ENCODE measurements at regions not wholly inside any gene's neighbourhood (a gene's known extent, or its start where the extent isn't known, plus 50 kb on each side); places are given as distances from the start of the nearest gene placed in this dataset.
"Not testable (repeated sequence)": the region's sequence is repeated elsewhere in the genome, so short reads cannot be mapped to it uniquely, and the experiment has no call there.

DNA sequence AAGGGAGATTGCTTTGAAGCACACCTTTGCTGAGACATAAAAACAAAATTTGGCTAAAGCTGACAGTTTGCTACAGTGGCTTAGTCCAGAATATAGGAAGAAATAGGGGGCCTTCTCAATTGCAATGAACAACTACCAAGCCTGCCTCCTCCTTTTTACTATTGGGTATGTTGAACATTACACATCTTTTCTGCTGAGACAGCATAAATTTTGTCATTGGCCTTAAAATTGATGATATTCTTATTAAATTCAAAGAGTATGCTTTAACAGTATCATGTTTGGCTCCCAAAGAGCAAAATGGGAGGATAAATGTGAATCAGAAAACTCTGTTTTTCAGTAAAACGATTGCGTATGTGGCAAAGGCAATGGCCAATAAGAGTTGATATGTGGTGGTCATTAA, 721.9 kb upstream of the IGFBP7 start:
- no peak for DNase-seq

DNA sequence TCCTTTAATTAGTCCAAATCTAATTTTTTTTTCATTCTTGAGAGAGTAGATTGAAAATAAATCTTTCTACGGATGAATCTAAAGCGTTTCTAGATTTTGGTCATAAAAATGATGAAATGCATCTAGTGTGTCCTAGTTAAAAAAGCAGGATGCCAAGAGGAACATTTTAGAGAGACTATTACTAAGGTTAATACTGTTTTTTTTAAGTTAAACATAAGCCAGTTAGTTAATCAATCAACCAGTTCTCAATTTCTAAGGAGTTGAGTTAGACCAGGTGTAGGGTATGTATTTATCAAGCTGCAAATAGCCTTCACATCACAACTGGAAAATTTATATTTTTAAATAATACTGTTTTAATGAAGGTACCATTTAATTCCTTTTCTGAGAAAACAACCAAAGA, 679.5 kb upstream of the IGFBP7 start:
- DNase-seq, result no peak

DNA sequence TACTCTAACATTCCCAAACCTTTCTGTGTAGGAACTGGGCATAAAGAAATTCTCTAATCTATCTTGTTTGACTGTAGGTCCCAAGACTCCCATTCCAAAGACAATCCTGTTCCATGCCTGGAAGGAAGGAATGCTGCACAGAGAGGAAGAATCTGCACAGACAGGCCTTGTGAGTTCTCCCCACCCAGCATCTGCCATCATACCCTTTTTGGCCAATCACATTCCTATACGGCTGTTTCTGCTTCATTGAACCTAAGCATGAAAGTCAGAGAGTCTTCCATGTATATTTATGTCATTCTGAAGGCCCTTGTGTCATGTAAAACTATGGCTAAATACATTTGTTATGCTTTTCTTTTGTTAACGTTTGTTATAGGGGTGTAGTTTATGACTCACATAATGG, 667.7 kb upstream of the IGFBP7 start:
- no peak for DNase-seq

DNA sequence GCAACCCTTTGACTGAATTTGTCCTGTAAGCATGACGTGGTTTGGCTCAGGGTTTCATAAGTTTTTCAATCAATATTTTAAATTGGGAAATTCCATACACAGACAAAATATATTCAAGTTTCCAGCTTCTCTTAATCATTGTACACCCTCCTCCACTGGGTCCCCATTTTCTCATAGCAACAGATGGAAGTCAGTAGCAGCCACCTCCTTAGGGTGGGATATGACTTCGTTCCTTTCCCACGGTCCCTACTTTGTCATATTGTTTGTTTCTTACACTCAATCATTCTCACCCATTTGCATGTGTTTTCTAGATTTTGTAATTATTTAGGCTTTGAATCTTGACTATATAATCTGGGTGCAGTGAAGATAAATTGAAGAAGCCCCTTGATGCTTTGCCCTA, 664.5 kb upstream of the IGFBP7 start:
- DNase-seq, result no peak

DNA sequence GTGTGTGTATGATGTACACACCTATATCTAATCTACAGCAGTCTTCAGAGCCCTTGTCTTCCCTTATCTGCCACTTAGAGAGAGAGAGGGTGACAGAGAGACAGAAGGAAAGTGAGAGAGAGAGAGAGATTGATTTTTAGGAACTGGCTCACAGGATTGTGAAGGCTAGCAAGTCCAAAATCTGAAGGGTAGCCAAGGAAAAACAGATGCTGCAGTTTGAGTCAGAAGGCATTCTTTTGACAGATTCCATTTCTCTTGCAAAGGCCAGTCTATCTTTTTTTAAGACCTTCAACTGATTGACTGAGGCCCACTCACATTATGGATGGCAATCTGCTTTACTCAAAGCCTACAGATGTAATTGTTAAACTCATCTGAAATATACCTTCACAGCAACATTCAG, 664.0 kb upstream of the IGFBP7 start:
- DNase-seq, result no peak

DNA sequence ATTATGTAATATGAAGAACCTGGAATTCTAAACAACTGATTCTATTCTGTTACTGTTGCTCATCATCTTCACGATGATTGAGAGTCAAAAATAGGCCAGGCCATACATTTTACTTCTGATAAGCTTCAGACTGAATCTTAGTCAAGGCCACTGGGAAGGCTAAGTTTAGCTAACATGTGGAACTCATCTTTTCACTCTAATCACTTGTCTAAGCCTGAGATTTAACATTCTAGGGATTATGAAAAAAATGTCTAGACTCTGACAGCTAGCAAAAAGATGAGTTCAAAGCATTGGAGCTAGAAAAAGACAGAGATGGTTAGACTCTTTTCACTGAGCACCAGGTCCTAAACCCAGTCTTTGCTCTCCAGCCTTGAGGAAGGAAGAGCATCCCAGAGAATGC, 656.2 kb upstream of the IGFBP7 start:
- DNase-seq, result no peak

DNA sequence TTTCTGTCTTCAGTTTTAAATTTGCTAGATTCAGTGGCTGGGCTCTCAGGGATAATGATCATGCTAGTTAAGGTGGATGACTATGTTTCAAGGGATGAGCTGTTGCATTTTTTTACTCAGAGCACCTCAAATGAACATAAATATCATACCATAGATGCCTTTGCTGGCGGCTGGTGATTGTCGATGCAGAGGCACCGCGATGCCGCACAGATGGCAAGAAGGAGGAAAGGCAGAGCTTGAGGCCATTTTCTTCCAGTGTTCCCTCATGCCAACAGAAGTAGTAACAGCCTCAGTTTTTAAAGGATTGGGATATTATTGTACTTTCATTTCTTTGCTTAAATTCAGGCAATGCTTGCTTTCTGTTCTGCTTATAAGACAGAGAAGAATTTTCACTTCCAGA, 654.7 kb upstream of the IGFBP7 start:
- no peak for DNase-seq

DNA sequence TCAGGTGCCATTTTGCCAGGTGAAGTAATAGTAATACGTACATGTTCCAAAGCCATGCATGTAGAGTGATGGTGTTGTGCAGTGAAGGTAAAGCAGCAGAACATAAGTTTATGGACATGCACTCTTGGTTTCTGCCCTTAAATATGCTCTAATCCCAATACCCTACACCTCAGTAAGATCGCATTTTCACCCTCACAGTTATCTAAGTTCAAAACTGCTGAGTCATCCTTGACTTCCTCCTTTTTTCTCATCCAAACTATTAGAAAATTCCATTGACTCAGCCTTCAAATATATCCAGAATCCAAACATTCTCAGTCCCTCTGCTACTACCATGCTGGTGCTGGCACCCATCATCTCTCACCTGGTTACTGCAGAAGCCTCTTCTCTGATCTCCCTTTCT, 652.9 kb upstream of the IGFBP7 start:
- DNase-seq, result no peak

DNA sequence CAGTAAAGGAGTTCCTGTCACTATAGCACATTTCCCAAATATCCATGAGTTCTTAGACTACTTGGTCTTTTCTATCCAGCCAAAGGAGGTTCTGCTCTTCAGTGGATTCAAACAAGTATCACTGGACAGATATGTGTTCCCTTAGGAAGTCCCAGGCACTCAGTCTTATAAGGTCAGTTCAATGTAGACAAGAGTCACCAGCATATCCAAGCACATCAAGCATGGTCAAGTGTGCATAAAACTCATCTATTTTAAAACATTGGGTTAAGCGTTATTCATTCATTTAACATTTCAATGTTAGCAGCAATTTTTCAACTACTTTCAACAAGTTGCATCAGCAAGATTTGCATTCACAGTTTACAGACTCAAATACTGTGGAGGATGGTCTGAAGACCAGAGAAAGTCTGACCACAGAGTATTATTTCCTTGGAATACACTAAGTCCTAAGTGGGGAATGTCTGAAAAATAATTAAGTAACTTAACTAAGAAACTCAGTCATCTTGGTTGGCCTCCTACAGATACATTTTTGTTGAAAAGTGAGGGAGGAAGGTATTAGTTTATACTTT, 630.5 kb upstream of the IGFBP7 start:
- DNase-seq, result no peak

DNA sequence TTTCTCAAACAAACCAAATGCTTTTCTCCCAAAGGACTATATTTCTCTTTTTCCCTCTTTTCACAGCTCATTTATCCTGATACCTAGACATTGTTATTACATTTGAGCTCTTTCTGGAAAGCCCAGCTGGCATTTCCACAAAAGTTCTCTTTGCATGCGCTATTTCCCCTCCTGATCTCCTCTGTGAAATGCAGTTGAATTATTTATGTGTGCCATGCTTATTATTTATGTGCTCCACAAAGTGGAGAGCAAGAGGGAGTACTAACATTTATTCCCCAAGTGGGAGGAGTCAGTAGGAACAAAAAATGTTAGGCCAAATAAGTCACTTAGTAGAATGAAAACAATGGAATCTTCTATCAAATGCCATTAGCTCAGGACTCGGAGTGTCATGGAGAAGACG, 626.6 kb upstream of the IGFBP7 start:
- DNase-seq, result no peak

DNA sequence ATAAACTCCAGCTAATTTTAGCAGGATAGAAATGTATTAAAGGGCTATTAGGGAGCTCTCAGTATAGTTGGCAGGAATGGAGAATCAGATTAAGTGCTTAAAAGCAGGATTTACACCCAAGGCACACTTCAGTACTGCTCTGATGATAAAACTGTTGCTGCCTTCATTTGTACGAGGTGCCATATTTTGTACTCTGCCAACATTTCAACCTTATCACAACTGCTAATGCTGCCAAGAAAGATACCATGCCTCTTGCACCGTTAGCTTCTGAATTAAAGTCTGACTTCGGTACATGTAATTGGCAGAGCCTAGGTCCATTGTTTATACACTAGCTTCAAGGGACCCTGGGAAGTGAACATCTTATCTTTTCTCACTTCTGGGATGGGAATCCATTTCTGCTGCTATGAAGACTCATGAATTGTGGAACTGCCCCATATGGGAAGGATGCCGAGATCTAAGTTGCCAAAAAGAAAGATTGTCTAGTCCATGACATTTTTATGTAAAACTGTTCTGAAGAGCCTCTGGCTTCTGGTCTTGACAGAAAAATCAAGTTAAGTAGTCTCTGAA, 624.0 kb upstream of the IGFBP7 start:
- no peak for DNase-seq

DNA sequence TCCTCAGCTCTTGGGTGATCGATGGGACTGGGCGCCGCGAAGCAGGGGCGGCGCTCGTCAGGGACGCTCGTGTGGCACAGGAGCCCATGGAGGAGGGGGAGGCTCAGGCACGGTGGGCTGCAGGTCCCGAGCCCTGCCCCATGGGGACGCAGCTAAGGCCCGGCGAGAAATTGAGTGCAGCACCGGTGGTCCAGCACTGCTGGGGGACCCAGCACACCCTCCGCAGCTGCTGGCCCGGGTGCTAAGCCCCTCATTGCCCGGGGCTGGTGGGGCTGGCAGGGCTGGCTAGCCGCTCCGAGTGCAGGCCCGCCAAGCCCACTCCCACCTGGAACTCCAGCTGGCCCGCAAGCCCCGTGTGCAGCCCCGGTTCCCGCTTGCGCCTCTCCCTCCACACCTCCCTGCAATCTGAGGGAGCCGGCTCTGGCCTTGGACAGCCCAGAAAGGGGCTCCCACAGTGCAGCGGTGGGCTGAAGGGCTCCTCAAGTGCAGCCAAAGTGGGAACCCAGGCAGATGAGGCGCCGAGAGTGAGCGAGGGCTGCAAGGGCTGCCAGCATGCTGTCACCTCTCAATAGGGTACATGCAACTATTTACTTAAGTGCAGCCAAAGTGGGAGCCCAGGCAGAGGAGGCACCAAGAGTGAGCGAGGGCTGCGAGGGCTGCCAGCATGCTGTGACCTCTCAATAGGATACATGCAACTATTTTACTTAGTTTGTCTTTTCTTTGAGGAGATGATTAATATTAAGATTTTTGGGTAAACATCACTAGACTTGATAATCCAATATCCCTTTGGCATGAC, 619.8 kb upstream of the IGFBP7 start:
- DNase-seq, result peak in 1 of 3 experiments; percentile 34

DNA sequence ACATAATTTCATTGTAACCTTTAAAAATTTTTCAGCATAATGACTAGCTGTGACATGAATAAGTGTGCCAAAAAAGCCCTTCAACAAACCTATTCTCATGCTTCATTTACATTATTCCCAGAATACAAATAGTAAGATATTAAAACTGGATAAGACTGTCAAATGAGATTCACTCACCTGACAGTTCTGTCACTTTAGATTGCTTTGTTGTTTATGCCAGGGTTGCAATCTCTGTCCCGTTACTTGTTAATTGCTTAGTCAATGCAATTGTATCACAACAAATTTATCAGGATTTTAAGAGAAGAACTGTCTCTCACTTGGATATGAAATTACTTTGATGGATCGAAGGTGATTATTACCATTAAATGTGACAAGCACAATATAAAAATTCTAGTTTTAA, 616.0 kb upstream of the IGFBP7 start:
- no peak for DNase-seq

DNA sequence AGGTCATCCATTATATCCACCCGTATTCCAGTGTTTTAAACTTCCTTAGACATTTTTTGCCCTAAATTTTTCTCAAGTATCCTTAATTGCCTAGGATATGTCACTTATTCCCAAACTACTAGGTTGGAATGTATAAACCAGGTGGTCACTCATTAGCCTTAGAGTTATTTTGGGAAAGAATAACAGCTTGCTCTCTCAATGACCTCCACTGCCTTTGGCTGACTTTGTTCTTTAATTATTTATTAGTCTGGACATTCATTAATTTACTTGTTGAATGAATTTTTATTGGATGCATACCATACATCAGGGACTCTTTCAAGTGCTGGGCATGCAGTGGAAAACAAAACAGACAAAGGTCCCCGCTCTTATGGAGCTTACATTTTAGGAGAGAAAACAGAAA, 609.3 kb upstream of the IGFBP7 start:
- no peak for DNase-seq

DNA sequence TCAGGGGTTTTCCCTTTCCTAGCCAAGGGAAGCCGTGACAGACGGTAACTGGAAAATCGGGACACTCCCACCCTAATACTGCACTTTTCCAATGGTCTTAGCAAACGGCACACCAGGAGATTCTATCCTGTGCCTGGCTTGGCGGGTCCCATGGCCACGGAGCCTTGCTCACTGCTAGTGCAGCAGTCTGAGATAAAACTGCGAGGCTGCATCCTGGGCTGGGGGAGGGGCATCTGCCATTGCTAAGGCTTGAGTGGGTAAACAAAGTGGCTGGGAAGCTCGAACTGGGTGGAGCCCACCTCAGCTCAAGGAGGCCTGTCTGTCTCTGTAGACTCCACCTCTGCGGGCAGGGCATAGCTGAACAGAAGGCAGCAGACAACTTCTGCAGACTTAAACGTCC, 604.1 kb upstream of the IGFBP7 start:
- DNase-seq, result not testable (repeated sequence)

DNA sequence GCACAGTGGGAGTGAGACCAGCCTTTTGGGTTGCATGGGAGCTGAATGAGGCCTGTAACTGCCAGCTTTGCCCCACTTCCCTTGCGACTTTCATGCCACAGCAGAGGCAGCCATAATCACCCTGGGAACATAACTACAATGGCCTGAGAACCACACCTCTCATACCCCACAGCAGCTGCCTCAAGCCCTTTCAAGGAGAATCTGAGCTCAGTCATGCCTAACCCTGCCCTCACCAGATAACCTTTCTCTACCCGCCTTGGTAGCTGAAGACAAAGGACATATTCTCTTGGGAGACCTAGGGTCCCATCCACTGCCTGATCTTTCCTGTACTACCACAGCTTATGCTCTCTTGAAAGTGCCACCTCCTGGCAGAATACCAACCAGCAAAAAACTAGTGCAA, 599.9 kb upstream of the IGFBP7 start:
- DNase-seq, result no peak

DNA sequence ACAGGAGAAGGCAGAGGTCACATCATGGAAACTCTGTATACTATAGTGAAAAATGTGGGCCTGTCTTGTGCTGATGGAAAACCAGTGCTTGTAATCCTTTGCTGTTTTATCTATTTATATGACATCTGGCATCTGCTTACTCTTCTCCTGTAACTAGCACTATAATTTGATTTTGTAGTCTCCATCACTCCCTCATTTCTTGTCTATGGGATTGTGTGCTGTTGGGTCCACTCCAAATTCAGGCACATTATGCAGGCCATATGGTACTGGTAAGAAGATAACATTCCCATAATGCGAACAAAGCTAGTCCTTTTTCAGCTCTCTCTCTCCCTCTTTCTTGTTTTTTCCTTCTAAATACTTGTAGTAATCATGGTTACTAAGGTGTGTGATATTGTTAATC, 581.2 kb upstream of the IGFBP7 start:
- no peak for DNase-seq

DNA sequence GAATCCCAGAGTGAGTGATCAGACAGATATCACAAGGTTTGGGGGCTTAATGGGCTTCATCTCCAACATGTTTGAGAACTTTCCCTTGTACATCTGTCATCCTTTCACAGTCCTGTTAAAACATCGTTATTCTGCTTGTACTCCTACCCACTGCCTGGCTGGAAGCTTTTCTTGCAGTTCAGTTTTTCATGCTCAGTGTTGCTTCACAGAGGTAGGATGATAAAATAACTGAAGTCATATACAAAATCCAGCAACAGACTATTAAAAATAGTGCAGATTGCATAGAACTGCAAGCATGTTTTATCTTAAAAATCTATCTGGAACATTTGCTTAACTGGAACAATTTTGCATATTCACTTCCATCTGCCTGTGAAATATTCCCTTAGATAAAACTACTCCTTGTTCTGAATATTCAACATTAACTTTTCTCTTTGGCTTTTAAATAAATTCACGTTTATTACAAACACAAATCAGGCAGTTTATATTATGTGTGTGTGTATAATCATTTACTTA, 579.6 kb upstream of the IGFBP7 start:
- DNase-seq, result no peak

DNA sequence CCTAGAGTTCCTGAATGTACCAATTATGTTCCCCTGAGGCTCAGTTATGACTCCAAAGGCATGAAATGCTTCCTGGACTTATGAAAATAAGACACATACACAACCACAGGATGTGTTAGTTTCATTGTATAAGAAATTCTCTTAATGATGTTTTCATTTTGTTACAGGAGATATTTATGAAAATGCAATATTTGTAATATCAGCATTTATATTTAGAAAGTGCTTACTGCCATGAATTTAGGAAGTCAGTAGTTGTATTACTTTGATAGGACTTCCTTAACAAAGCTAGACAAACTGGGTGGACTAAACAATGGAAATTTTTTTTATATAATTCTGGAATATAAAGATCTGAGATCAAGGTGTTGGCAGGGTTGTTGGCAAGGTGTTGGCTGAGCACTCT, 572.1 kb upstream of the IGFBP7 start:
- no peak for DNase-seq

DNA sequence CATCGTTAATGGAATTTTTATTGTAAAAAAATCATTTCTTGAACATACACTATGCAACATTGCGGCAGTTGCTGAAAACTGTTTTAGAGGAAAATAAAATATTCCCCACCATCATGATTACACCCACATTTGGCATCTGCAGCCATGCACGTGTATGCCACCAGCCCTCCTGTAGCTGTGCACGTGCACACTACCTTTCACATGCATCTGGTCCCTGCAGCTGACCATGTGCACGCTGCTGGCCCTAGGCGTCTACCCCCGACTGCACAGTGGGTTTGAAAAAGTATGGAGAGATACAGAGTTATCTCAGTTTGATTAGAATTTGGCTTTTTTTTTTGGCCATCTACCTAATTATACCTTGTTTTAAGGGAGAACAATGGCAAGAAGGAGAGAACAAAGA, 569.8 kb upstream of the IGFBP7 start:
- no peak for DNase-seq

DNA sequence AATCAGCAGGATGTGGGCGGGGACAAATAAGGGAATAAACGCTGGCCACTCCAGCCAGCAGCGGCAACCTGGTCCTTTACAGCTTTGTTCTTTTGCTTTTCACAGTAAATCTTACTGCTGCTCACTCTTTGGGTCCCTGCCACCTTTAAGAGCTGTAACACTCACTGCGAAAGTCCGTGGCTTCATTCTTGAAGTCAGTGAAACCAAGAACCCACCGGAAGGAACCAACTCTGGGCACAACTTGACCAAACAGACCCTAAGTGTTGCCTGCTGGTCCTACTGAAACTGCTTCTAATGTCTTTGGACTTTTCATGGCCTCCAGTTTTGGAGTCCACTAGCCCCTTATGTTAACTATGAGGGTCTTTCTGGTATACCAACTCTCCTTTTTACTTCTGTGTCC, 566.2 kb upstream of the IGFBP7 start:
- no peak for DNase-seq

DNA sequence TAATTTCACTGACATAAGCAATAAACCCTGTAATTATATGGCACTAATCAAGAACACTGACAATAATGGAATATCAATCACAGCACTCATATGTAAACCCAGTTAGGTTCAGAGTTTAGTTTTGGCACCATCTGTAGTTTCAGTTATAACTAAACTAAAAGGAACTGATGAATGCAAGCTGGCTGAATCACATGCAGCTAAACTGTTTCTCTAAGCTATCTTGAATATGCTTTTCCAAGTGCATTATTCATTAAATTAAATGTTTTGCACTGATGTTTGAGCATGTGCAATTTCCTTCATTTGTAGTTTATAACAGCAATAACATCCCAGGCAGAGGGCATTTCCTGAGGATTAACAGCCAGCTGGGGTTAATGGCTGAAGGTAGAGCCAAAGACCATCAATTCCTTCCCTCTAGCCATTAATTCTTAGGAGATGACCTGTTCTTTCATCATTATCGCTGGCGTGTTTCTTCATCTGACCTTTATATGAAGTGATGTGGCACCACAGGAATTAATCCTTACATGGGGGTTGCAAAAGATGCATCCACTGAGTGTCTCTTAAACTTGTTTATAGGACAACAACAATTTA, 562.8 kb upstream of the IGFBP7 start:
- peak in 2 of 3 experiments; percentile 47 to 74 for DNase-seq

DNA sequence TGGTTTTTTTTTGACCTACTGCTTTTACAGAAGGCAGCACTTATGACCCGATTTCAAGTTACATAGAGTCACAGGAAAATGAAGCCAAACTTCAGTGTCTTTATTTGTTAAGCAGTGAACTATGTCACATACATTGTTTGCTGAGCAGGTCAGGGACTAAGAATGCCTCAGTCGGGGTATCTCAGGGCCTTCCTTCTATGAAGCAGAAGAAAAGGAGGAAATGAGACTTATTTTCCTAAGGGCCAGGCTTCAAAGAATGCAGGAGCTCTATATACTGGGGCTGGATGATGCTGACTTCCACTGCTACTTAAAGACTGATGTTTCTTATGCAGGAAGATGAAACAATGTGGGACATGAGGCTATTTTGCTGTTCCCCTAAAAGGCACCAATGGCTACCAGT, 558.4 kb upstream of the IGFBP7 start:
- no peak for DNase-seq

DNA sequence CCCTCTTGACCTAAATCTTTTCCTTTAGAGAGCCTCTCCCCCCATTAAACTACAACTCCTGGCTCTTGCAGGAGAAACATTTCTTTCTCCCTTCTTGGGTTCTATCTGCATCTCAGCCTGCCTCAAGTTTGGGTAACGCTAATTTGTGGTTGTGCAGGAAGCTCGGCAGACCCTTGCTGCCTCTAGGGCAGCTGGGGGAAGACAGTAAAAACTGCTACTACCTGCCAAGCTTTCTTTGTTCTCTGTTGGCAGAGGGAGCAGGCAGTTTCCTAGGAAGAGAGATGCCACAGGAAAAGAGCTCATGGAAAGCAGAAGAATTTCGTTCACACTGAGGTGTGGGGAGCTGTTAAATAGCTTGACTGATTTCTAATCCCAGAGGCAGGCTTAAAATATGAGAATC, 555.6 kb upstream of the IGFBP7 start:
- no peak for DNase-seq

Data from NCI-H1417 (cell line).